Stomach smooth muscle (tissue), 2 donors: ENCODE measurements at regions not wholly inside any gene's neighbourhood (a gene's known extent, or its start where the extent isn't known, plus 50 kb on each side); places are given as distances from the start of the nearest gene placed in this dataset.

Source experiments
- H3K27ac ChIP-seq: one replicate; pipeline ENCODE4 v1.7.0; 2013; ENCODE audit warnings: mild to moderate bottlenecking, low read length, inconsistent platforms
- H3K27me3 ChIP-seq, 2 donors: one replicate each; pipeline ENCODE4 v1.7.0; 2013; ENCODE audit warnings: low read length in 2 of 2; ENCODE audit not compliant: insufficient read depth in 2 of 2, control insufficient read depth in 1 of 2
- H3K36me3 ChIP-seq, 2 donors: one replicate each; pipeline ENCODE4 v1.7.0; 2013; ENCODE audit warnings: low read length in 2 of 2; ENCODE audit not compliant: control insufficient read depth in 2 of 2, insufficient read depth in 2 of 2
- H3K4me1 ChIP-seq: one replicate; pipeline ENCODE4 v1.7.0; 2013; ENCODE audit warnings: low read length; ENCODE audit not compliant: control insufficient read depth, insufficient read depth
- H3K4me3 ChIP-seq, 2 donors: one replicate each; pipeline ENCODE4 v1.7.0; 2013; ENCODE audit warnings: low read length in 2 of 2
- H3K9ac ChIP-seq, 2 donors: one replicate each; pipeline ENCODE4 v1.7.0; 2013; ENCODE audit warnings: low read length in 2 of 2, mild to moderate bottlenecking in 1 of 2
- H3K9me3 ChIP-seq, 2 donors: one replicate each; pipeline ENCODE4 v1.7.0; 2013; ENCODE audit warnings: low read length in 2 of 2; ENCODE audit not compliant: control insufficient read depth in 2 of 2
- donor health status: healthy.
- donor health status: Pancreatic carcinoma.

DNA sequence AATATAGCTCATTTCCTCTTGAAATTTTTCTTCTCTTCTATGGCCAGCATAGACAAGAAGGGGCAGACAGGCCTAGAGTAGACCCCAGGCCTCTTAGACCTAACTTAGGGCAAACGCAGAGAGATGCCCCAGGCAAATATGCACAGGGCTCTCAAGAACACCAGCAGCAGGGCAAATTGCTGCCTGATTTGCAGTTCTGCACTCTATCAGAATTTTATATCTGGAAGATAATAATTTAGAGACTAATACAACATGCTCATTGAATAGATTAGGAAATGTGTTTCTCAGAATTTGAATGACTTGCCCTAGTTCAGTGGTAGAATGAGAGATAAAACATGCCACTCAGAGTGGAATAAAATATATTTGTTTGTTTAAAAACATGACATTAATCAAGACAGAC lies 200.4 kb upstream of the ADGRL2 start:
- no peak overlapping the region for H3K27ac ChIP-seq
- no peaks in the 10 kb centered on the region for H3K9me3 ChIP-seq
- H3K36me3 ChIP-seq, result no peaks in the 10 kb centered on the region
- H3K9ac ChIP-seq, result no peak overlapping the region
- H3K4me1 ChIP-seq, result no peaks in the 10 kb centered on the region
- H3K27me3 ChIP-seq, result no peaks in the 10 kb centered on the region
- no peak overlapping the region for H3K4me3 ChIP-seq

DNA sequence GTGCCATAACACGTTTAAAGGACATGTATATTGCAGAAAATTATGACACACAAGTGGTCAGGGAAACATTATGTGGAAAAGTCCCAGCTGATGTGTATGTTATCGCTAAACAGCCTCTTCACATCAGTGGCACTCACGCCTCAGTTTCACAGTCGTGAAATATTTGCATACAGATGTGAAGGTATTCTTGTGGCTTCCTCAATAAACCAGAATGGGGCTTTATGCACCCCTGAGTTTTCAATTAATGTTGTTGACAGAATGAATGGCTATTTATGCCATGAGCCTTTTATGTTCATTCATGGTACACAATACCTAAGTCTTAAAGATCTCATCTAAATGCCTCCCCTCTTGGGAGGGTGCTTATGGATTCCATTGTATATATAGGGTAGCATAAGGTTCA lies 202.1 kb upstream of the ADGRL2 start:
- Histone ChIP-seq H3K9ac (no peak overlapping the region), H3K27me3 (no peaks in the 10 kb centered on the region), H3K36me3 (no peaks in the 10 kb centered on the region), H3K4me1 (no peaks in the 10 kb centered on the region), H3K9me3 (no peaks in the 10 kb centered on the region), H3K4me3 (no peak overlapping the region), H3K27ac (no peak overlapping the region)

DNA sequence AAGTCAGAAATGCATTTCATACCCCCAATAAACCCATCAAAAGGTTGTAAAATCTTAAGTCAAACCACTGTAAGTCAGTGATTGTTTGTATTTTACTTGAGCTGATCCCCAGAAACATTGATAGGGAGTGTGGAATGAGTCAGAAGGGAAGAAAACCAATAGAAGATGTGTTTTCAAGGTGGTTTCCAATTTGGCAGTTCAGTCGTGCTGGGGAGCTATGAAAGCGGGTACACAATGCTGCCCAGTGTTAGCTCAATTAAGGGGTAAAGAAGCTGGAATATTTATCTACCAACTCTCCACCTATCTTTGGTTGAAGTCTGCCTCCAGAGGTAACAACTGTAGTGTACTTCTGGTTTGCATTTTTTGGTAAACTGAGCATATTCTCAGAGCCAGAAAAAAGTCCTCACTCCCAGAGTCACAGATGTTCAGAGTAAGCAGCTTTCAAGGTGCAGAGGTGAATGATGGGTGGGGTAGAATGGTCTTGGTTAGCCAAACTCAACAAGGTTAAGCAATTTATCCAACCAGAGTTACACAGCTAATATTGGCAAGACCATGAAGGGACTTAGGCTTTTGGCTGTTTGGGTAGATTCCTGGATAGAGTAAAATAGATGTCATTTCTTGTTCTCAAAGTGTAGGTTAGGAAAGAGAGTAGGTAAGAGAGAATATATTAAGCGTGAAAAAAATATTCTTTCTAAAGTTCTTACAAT lies 202.9 kb upstream of the ADGRL2 start:
- no peaks in the 10 kb centered on the region for H3K27me3 ChIP-seq
- H3K4me3 ChIP-seq, result no peak overlapping the region
- no peak overlapping the region for H3K27ac ChIP-seq
- H3K36me3 ChIP-seq, result no peaks in the 10 kb centered on the region
- H3K9me3 ChIP-seq, result no peaks in the 10 kb centered on the region
- no peak overlapping the region for H3K9ac ChIP-seq
- no peaks in the 10 kb centered on the region for H3K4me1 ChIP-seq

- Histone ChIP-seq H3K27ac (no peak overlapping the region), H3K4me3 (no peak overlapping the region), H3K4me1 (no peaks in the 10 kb centered on the region), H3K36me3 (no peaks in the 10 kb centered on the region), H3K9ac (no peak overlapping the region), H3K27me3 (no peaks in the 10 kb centered on the region), H3K9me3 (peaks cover 0 to 4% of the 10 kb centered on the region in 2 donors)
Measured at GRCh38 chr1:81596341-81596740, 204.4 kb upstream of the ADGRL2 start.

DNA sequence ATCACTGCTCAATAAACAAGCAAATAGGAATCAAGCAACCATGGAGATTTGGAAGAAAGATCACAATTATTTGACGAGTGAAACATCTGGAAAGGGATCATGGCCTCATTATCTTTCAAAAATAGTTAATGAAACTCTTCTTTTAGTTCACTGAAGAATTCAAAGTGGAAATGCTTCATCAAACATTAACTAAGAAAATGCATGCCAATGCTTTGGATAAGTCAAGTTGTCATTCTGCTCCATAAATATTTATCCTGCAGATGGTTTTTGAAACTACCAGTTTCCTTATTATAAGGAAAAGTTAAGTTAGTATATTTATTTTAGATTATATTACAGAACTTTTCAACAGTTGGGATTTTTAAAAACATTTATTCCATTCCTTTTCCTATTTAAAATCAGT lies 206.5 kb upstream of the ADGRL2 start:
- Histone ChIP-seq H3K27ac (no peak overlapping the region), H3K36me3 (no peaks in the 10 kb centered on the region), H3K9me3 (peaks cover 0 to 4% of the 10 kb centered on the region in 2 donors), H3K9ac (no peak overlapping the region), H3K4me3 (no peak overlapping the region), H3K4me1 (no peaks in the 10 kb centered on the region), H3K27me3 (no peaks in the 10 kb centered on the region)

DNA sequence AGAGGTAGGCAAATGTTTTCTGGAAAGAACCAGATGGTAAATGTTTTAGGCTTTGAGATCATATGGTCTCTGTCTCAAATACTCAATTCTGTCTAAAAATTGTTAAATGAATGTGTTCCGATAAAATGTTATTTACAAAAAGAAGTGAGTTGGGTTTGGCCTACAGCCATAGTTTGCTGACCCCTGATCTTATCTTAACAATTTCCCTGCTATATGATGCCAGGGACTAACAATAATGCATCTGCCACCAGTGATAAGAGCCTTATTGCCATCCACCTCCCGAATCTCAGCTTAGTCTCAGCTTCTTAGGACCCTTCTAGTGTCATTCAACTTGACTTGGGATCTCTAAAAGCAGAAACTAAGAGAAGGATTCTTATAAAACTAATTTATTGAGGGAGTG lies 208.5 kb upstream of the ADGRL2 start:
- Histone ChIP-seq H3K9me3 (peaks cover 0 to 4% of the 10 kb centered on the region in 2 donors), H3K9ac (no peak overlapping the region), H3K27me3 (no peaks in the 10 kb centered on the region), H3K4me1 (no peaks in the 10 kb centered on the region), H3K36me3 (no peaks in the 10 kb centered on the region), H3K27ac (no peak overlapping the region), H3K4me3 (no peak overlapping the region)

DNA sequence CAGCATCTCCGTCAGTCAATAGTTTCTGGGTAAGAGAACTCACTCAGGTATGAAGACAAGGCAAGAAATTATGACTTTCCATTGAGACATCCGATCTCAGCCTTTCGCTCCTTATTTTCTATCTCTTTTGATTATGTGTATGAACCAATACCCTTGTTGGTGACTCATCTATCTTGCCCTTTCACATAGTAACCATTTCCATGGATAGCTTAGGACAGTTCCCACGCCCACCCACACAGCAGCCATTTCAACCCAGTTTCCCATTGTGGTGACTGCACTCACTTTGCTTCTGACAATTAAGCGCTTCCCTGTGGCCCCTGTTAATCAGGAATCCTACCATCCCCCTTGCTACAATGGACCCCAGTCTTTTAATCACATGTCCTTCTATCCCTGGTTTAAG lies 210.6 kb upstream of the ADGRL2 start:
- H3K27ac ChIP-seq, result no peak overlapping the region
- no peaks in the 10 kb centered on the region for H3K36me3 ChIP-seq
- peaks cover 0 to 4% of the 10 kb centered on the region in 2 donors for H3K9me3 ChIP-seq

GRCh38 chr1:81588149-81588548 lies 212.6 kb upstream of the ADGRL2 start:
- peaks cover 0 to 4% of the 10 kb centered on the region in 2 donors for H3K9me3 ChIP-seq
- H3K27me3 ChIP-seq, result no peaks in the 10 kb centered on the region
- H3K4me3 ChIP-seq, result no peak overlapping the region
- no peak overlapping the region for H3K9ac ChIP-seq
- no peaks in the 10 kb centered on the region for H3K4me1 ChIP-seq
- H3K27ac ChIP-seq, result no peak overlapping the region
- no peaks in the 10 kb centered on the region for H3K36me3 ChIP-seq

More for the DNA sequence above, 210.6 kb upstream of the ADGRL2 start:
- no peak overlapping the region for H3K4me3 ChIP-seq
- H3K27me3 ChIP-seq, result no peaks in the 10 kb centered on the region
- H3K4me1 ChIP-seq, result no peaks in the 10 kb centered on the region
- H3K9ac ChIP-seq, result no peak overlapping the region

DNA sequence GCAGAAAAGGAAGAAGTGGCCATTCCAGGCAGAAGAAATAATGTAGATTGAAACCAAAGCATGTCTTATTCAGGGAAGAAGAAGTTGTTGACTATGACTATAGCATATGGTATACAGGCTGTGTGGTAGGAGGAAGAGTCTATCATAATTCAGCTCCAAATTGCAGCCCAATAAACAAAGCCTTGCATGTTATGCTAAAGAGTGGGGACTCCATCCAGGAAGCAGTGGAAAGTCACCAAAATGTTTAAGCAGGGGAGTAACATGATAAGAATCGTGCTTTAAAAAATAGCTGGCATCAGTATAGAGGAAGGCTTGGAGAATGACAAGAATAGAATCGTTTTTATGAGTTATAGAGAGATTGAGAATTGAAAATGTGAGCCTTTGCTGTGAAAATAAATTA lies 213.3 kb upstream of the ADGRL2 start:
- no peaks in the 10 kb centered on the region for H3K27me3 ChIP-seq
- H3K4me3 ChIP-seq, result no peak overlapping the region
- no peak overlapping the region for H3K27ac ChIP-seq
- no peaks in the 10 kb centered on the region for H3K4me1 ChIP-seq
- H3K9ac ChIP-seq, result no peak overlapping the region
- peaks cover 0 to 4% of the 10 kb centered on the region in 2 donors for H3K9me3 ChIP-seq
- no peaks in the 10 kb centered on the region for H3K36me3 ChIP-seq

DNA sequence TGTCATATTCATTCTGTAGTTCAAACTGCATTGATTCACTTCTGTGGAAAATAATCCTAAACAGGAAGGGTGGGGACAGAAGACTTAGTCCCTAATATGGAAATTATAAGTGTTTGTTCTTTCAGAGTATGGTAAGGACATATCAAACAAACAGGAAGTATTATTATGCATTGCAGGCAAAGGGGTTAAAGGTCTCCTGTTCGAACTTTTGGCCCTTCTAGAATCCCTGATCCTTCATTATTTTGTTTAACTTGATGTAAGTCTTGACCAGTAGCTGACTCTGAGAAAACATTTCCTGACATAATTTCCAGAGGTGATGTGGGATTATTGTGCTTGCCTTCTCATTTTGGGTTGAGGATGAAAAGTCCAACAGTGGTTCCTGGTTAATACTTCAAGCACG lies 215.4 kb upstream of the ADGRL2 start:
- Histone ChIP-seq H3K27ac (no peak overlapping the region), H3K9ac (no peak overlapping the region), H3K36me3 (no peaks in the 10 kb centered on the region), H3K4me1 (no peaks in the 10 kb centered on the region), H3K9me3 (no peaks in the 10 kb centered on the region), H3K27me3 (no peaks in the 10 kb centered on the region), H3K4me3 (no peak overlapping the region)

- Histone ChIP-seq H3K9me3 (no peaks in the 10 kb centered on the region), H3K4me3 (no peak overlapping the region), H3K9ac (no peak overlapping the region), H3K36me3 (no peaks in the 10 kb centered on the region), H3K27ac (no peak overlapping the region), H3K27me3 (no peaks in the 10 kb centered on the region), H3K4me1 (no peaks in the 10 kb centered on the region)
Measured at GRCh38 chr1:81584398-81584797, 216.3 kb upstream of the ADGRL2 start.
